ENCODE measurements at regions not wholly inside any gene's neighbourhood (a gene's known extent, or its start where the extent isn't known, plus 50 kb on each side); places are given as distances from the start of the nearest gene placed in this dataset.

- no peak for ATAC-seq
- TF ChIP-seq CTCF (IDR thresholded peaks at IDR 0.05): no peak
- peaks cover 14% of the 10 kb centered on the region for H3K36me3 Mint-ChIP-seq (ENCODE audit: low read depth)
- no peak for DNase-seq
- CTCF ChIA-PET: interaction anchor here (1.3 to 2.4 kb wide), 2 partner anchors 8 to 189 kb away, joined by 3 to 6 read pairs; no protein-coding TSS in a partner anchor
- intact Hi-C loops (cut with micrococcal nuclease): no loop called here
- peak overlapping the region; percentile 67 for H3K27ac Mint-ChIP-seq
- H3K9me3 Mint-ChIP-seq: no peaks in the 10 kb centered on the region
- H3K4me1 Mint-ChIP-seq (ENCODE audit: low read depth): peaks cover 60% of the 10 kb centered on the region
- no peaks in the 10 kb centered on the region for H3K27me3 Mint-ChIP-seq
- H3K4me3 Mint-ChIP-seq: peak overlapping the region; percentile 10
- POLR2A ChIA-PET: interaction anchor here (0.5 kb wide), 1 partner anchor 271 kb away, joined by 3 read pairs; no protein-coding TSS in a partner anchor
These were observed 285.2 kb downstream of the PTPRC start for GRCh38 chr1:198923993-198924392.

GRCh38 chr1:198925567-198925966 lies 286.7 kb downstream of the PTPRC start:
- TF ChIP-seq CTCF (IDR thresholded peaks at IDR 0.05): no peak
- Mint-ChIP-seq H3K4me1 (ENCODE audit: low read depth) (peaks cover 59% of the 10 kb centered on the region), H3K36me3 (ENCODE audit: low read depth) (peaks cover 7% of the 10 kb centered on the region), H3K27ac (peak overlapping the region; percentile 42), H3K4me3 (no peak overlapping the region), H3K9me3 (no peaks in the 10 kb centered on the region), H3K27me3 (no peaks in the 10 kb centered on the region)
- ATAC-seq (no peak), DNase-seq (no peak)
- POLR2A ChIA-PET: interaction anchor here (0.9 kb wide), 1 partner anchor 11 kb away, joined by 4 read pairs; no protein-coding TSS in a partner anchor
- intact Hi-C loops (cut with micrococcal nuclease): no loop called here
- CTCF ChIA-PET: no interaction called here

- ChIA-PET POLR2A (no interaction called here), CTCF (no interaction called here)
- ATAC-seq (no peak), DNase-seq (no peak)
- TF ChIP-seq CTCF (IDR thresholded peaks at IDR 0.05): no peak
- peaks cover 7% of the 10 kb centered on the region for H3K36me3 Mint-ChIP-seq (ENCODE audit: low read depth)
- peak overlapping the region; percentile 8 for H3K27ac Mint-ChIP-seq
- peaks cover 53% of the 10 kb centered on the region for H3K4me1 Mint-ChIP-seq (ENCODE audit: low read depth)
- no peaks in the 10 kb centered on the region for H3K27me3 Mint-ChIP-seq
- no peaks in the 10 kb centered on the region for H3K9me3 Mint-ChIP-seq
- no peak overlapping the region for H3K4me3 Mint-ChIP-seq
- intact Hi-C loops (cut with micrococcal nuclease): no loop called here
These were observed 288.3 kb downstream of the PTPRC start for GRCh38 chr1:198927129-198927528.

- DNase-seq (no peak), ATAC-seq (no peak)
- POLR2A ChIA-PET: no interaction called here
- Mint-ChIP-seq H3K27ac (peak overlapping the region; percentile 2), H3K4me3 (peak overlapping the region; percentile 17), H3K9me3 (no peaks in the 10 kb centered on the region), H3K36me3 (ENCODE audit: low read depth) (peaks cover 2% of the 10 kb centered on the region), H3K27me3 (no peaks in the 10 kb centered on the region), H3K4me1 (ENCODE audit: low read depth) (peaks cover 49% of the 10 kb centered on the region)
- intact Hi-C loops (cut with micrococcal nuclease): no loop called here
- TF ChIP-seq CTCF (IDR thresholded peaks at IDR 0.05): no peak
- CTCF ChIA-PET: interaction anchor here (0.7 to 1.2 kb wide), 2 partner anchors 8 to 184 kb away, joined by 3 to 5 read pairs; no protein-coding TSS in a partner anchor
These were observed 290.3 kb downstream of the PTPRC start for GRCh38 chr1:198929111-198929604.

- H3K9me3 Mint-ChIP-seq: no peaks in the 10 kb centered on the region
- TF ChIP-seq CTCF (IDR thresholded peaks at IDR 0.05): no peak
- intact Hi-C loops (cut with micrococcal nuclease): no loop called here
- H3K4me3 Mint-ChIP-seq: peak overlapping the region; percentile 67
- H3K27me3 Mint-ChIP-seq: no peaks in the 10 kb centered on the region
- peak overlapping the region; percentile 88 for H3K27ac Mint-ChIP-seq
- no peak for DNase-seq
- peaks cover 2% of the 10 kb centered on the region for H3K36me3 Mint-ChIP-seq (ENCODE audit: low read depth)
- H3K4me1 Mint-ChIP-seq (ENCODE audit: low read depth): peaks cover 44% of the 10 kb centered on the region
- POLR2A ChIA-PET: no interaction called here
- CTCF ChIA-PET: interaction anchor here (1.1 kb wide), 1 partner anchor 183 kb away, joined by 3 read pairs; no protein-coding TSS in a partner anchor
- ATAC-seq: peak; percentile 66
These were observed 291.2 kb downstream of the PTPRC start for GRCh38 chr1:198929961-198930599.

All from activated CD8-positive, alpha-beta T cell treated with anti-CD3 and anti-CD28 coated beads for 36 hours (primary cell).